Stimulated activated CD4-positive, alpha-beta T cell treated with anti-CD3 and anti-CD28 coated beads, Interleukin-12 subunit alpha, Interleukin-12 subunit beta, amount 100 ng/mL, for 4 hours (primary cell): ENCODE measurements at regions not wholly inside any gene's neighbourhood (a gene's known extent, or its start where the extent isn't known, plus 50 kb on each side); places are given as distances from the start of the nearest gene placed in this dataset.

Experiments
- DNase-seq: peaks from one replicate; pipeline ENCODE4 v3.0.0-alpha.2; 2020

- no peak for DNase-seq
Observed at GRCh38 chr12:60148831-60149230, 553.0 kb downstream of the SLC16A7 start.

GRCh38 chr12:60152756-60153155 is 556.9 kb downstream of the SLC16A7 start:
- no peak for DNase-seq

GRCh38 chr12:60159761-60160160 is 563.9 kb downstream of the SLC16A7 start:
- DNase-seq = no peak

- no peak for DNase-seq
Observed at GRCh38 chr12:60162988-60163720, 567.3 kb downstream of the SLC16A7 start.

DNA sequence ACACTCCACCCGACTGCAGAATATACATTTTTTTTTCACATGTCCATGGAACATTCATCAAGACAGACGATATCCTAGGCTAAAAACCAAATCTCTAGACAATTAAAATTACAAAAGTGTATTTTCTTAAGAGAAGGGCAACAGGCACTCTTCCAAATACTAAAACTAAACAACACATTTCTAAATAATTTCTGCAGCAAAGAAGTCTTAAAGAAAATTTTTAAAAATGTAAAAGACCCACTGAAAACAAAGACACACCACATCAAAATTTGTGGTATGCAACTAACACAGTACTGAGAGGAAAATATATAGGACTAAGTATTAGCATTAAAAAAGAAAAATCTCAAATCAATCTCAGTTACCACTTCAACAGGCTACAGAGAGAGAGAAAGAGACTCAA is 570.0 kb downstream of the SLC16A7 start:
- no peak for DNase-seq

DNA sequence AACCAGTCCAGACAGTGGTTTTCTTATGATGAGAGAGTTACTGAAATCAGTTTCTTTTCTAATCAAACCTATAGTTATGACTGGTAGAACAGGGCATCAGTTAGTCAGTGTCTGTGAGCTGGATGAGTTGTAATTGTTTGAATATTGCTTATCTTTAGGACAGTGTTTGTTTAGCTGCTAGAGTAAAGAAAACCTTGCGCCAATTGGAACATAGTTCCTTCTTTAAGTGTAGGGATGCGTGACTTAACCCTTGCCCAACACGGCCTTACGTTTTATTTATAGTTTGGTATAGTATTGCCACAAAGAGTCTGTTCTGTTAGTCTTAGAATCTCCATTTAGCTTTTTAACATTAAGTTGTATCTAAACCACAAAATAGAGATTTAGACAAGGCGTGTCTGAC is 572.6 kb downstream of the SLC16A7 start:
- DNase-seq = no peak

DNA sequence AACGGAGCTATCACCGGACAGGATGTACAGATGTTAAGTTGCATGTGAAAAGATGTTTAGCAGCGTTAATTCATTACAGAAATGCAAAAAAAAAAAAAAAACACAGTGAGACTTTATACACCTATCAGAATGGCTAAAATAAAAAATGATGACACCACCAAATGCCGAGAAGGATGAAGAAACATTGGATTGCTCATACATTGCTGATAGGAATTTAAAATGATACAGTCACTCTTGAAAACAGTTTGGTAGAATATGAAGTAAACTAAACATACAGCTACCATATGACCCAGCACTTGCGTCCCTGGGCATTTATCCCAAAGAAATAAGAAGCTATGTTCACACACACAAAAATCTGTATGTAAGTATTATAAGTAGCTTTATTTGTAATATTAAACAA is 574.1 kb downstream of the SLC16A7 start:
- DNase-seq = no peak

DNA sequence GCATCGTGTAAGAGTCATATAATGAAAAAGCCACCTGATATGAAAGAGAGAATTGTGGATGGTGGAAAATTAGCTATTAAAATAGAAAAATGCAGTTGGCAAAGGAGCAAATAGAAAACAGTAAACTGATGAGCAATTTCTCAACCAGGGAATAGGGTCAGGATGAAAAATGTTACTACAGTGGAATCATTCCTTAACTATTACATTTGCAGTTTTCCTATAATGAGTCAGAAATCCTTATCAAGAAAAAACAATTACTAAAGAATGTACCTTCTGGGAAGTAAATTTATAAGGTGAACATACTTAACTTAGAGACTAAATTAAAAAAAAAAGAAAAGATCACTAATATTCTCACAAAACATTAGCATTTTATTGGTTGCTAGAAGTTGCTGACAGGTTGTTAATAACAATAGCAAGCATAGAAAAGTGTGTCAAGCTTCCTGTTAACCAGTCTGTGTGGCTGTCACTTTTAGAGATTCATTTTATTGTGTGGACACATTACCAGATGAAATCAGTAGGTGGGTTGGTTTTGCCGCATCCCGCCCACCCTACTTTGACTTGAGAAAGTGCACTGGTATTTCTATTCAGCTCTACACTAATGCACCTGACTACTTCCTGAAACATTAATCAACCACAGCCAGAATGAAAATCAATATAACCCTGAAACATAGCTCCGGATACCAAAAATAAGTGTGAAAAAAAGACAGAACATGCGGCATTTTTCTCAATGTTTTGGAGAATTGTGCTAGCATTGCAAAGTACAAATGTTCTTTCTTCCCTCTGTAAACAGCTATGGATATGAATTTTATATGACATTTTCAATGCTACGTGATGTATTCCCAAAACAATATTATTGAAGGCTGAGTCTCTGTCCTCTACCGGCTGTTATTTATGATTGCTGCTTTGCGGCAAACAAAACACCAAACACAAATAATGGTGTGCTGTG is 576.7 kb downstream of the SLC16A7 start:
- no peak for DNase-seq

DNA sequence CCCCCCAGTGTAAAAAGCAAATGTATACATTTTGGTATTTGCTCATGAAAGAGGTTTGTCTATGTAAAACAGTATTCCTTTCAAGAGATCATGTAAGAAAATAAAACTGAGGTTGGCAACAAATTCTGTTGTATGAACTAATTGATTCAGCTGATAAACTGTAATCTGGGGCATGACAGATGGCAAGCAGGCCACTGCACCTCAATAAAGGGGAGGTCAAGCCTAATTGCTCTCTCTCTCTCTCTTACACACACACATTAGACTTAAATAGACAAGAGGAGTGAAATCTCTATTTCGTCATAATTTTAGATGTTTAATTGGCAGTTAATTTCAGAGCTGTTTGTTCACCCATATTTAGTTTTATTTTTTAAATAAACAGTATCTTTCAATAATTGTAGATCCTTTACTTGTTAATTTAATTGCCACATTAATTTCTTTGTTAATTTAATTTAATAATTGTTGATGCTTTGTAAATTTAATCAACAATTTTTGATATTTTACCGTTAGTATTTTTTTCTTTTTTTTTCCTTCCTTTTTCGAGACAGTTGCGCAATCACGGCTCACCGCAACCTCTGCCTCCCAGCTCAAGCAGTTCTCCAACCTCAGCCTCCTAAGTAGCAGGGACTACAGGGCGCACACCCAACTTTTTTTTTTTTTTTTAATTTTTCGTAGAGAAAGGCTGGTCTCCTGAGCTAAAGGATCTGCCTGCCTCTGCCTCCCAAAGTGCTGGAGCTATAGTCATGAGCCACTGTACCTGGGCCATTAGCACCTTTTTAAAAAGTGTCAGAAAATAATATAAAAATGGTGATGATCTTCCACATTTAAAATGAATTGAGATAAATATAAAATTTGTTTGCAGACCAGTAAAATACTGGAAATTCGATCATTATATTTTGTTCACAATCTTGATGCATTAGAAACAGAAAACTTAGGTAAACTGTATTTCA is 577.7 kb downstream of the SLC16A7 start:
- DNase-seq = no peak

DNA sequence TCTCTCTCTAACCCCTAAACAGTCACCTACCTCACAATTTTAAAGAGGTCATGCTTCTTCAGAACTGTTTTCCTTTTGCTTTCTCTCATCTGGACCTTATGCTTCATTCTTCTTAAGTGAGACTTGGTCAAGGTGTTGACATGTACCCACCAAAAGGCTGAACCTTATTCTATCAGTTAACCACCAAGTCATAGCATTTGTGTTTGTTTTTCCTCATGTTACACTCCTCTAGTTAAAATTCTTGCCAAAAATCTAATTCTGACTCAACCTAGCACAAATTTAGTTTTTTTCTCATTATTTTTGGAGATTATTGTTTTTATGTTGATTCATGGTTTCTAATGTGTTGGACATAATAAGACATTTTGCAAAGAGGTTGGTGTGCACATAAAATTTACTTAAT is 578.6 kb downstream of the SLC16A7 start:
- DNase-seq = no peak

- no peak for DNase-seq
Observed at GRCh38 chr12:60174941-60175340, 579.1 kb downstream of the SLC16A7 start.

DNA sequence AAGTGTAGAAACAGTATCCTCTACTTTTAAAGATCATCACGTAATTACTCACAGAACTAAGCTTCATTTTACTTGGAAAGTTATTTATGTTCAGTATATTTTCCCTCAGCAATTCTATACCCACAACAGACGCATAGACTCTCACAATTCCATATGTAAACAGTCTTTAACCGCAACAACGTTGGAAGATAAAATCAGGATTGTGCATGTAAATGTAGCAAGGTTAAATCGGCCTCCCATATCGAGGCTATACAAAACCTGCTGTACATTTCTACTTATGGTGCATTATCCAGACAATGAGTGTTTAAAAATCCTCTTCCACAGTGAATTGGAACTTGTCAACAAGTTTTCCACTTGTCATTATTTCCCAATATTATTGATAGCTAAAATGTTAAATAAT is 581.1 kb downstream of the SLC16A7 start:
- no peak for DNase-seq

DNA sequence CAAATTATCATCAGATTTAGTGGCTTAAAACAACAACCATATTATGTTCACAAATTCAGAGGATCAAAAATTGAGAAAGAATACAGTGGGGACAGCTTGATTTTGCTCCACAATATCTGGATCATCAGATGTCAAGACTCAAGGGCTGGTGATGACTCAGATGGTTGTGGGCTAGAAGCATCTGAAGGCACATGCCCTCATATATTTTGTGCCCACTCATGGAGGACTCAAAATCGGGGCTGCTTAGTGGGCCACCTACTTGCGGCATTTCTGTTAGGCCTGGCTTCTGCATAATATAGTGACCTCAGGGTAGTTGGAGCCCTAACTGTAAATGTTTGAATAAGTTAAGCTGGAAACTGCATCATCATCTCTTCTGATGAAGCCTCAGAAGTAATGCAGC is 584.5 kb downstream of the SLC16A7 start:
- DNase-seq = no peak

GRCh38 chr12:60182354-60182753 is 586.5 kb downstream of the SLC16A7 start:
- no peak for DNase-seq

DNA sequence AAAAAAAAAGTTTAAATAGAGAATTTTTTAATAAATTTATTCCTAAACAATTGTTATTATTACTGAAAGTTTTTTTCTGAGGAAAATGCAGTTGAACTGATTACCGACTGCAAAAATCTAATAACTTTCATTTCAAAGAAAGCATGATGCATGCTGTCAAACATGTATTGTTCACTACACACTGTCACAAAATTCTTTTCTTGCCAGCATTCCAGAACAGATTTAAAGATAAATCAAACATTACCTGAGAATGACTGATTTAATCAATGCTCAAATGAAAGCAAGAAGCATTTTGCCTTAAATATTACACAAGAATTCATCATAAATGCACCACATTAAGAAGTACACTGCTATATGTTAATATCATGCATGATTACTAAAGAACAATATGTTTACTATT is 588.3 kb downstream of the SLC16A7 start:
- no peak for DNase-seq

- no peak for DNase-seq
Observed at GRCh38 chr12:60185060-60185459, 589.2 kb downstream of the SLC16A7 start.

DNA sequence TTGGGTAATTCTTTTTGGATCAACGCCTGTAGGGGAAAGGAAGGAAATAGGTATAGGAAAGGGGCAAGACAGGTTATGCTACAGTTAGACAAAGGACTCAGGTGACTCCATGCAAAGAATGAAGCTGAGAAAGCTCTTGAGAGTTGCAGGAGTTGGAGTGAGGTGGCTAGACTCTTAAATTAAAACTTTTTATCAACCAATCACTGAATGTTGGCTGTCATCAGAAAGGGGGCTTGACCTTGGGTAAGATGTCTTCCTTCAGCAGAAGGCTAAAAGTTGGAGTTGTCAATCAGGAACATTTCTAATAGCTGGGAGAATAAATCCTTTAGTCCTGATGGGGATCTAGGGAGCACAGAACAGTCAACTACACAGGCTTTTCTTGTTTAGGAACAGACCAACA is 595.4 kb downstream of the SLC16A7 start:
- DNase-seq = no peak

DNA sequence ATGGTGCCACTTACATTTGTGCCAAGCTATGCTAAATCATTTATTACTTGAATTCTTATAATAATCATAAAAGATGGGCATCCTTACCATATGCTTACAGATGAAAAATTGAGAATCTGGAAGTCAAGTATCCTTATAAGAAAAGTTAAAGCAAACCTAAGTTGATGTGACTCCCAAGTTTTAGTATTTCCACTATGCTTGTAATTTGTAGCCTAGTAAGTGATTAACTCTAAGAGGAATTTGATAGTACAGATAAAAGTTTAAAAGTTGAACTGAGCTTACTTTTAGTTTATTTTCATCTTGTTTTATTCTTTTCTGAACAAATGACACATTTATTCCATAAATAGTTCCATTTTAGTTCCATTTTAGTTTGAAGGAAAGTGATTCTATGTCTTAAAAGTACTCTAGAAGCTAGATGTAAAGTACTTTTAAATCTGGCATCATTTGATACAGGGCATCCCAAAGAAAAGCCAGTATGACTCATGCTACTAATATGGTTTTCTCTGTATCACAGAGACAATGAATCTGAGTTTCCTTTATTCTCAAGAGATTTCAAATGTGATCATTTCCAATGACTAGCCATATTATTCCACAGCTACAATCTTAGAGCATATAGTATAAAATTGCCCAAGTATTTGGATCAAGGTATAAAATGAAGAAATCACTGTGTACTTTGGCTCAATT is 596.0 kb downstream of the SLC16A7 start:
- DNase-seq = no peak

DNA sequence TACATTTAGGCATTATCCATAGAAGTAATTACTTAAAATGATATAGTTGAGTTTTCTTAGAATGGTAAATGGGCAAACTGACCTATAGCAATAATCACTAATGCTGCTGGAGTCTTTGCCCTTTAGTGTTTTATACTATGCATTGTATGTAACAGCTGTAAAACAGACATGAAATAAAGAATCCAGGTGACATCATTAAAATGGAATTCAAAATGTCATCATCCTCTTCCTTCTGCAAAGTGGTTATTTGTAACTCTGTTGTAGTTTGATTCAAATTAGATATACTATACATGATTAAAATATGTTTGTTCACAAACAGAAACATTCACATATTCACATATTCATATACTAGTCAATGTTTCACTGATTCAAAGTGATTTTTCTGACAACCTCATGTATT is 598.8 kb downstream of the SLC16A7 start:
- DNase-seq = no peak

GRCh38 chr12:60195483-60195882 is 599.7 kb downstream of the SLC16A7 start:
- DNase-seq = no peak

DNA sequence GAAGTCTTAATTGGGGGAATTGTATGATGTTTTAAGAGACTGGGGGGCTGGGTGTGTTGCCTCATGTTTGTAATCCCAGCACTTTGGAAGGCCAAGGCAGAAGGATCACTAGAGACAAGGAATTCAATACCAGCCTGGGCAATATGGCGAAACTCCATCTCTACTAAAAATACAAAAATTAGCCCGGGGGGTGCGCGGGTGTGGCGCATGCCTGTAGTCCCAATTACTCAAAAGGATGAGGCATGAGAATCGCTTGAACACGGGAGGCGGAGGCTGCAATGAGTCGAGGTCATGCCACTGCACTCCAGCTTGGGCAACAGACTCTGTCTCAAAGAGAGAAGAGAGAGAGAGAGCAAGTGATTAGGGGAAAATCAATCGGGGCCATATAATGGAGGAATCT is 600.5 kb downstream of the SLC16A7 start:
- DNase-seq = no peak

- no peak for DNase-seq
Observed at GRCh38 chr12:60197589-60197988, 601.8 kb downstream of the SLC16A7 start.
